WTC11 (cell line): ENCODE measurements at regions not wholly inside any gene's neighbourhood (a gene's known extent, or its start where the extent isn't known, plus 50 kb on each side); places are given as distances from the start of the nearest gene placed in this dataset.
A peak's percentile ranks its signal among the peaks of the same experiment; 100 is the strongest.

ENCODE experiments used
- ATAC-seq: fragments of 200-7000 bp; cut with Tn5 transposase; 2 replicates; pipeline ENCODE4 v1.10.0; 2021; ENCODE audit warnings: mild to moderate bottlenecking, moderate library complexity
- CTCF ChIA-PET: fragments of 300-600 bp; sonication (Branson Sonifier 250); formaldehyde crosslinking; loops from one replicate; lab custom pipeline; 2021; ENCODE audit warnings: antibody characterized with exemption; lab: Charles Lee
- POLR2A ChIA-PET: fragments of 350-600 bp; sonication (Branson Sonifier 250); formaldehyde crosslinking; loops from one replicate; lab custom pipeline; 2021; ENCODE audit warnings: antibody characterized with exemption; lab: Charles Lee
- DNase-seq: peaks from one replicate; pipeline ENCODE4 v3.0.0; 2021; ENCODE audit warnings: low spot score
- H3K27ac Mint-ChIP-seq: 2 replicates; pipeline ENCODE4 v1.8.0; 2021; ENCODE audit warnings: mixed read lengths
- H3K27me3 Mint-ChIP-seq: 2 replicates; pipeline ENCODE4 v1.8.0; 2021; ENCODE audit warnings: low read depth, mild to moderate bottlenecking, moderate library complexity, mixed read lengths
- H3K36me3 Mint-ChIP-seq: 2 replicates; pipeline ENCODE4 v1.8.0; 2021; ENCODE audit warnings: mixed read lengths
- H3K4me1 Mint-ChIP-seq: 2 replicates; pipeline ENCODE4 v1.8.0; 2022; ENCODE audit warnings: mixed read lengths
- H3K4me3 Mint-ChIP-seq: 2 replicates; pipeline ENCODE4 v1.8.0; 2021; ENCODE audit warnings: mild to moderate bottlenecking, moderate library complexity, mixed read lengths
- H3K9me3 Mint-ChIP-seq: 2 replicates; pipeline ENCODE4 v1.8.0; 2021; ENCODE audit warnings: mixed read lengths
- GABPB1 ChIP-seq: sonication (generic); formaldehyde crosslinking; IDR thresholded peaks from 2 replicates; pipeline ENCODE4 v1.8.1; 2023; ENCODE audit warnings: mild to moderate bottlenecking, missing genetic modification reagents
- NFE2L1 ChIP-seq: sonication (generic); formaldehyde crosslinking; IDR thresholded peaks from 2 replicates; pipeline ENCODE4 v1.8.1; 2023; ENCODE audit warnings: missing genetic modification reagents
- NFYB ChIP-seq: sonication (generic); formaldehyde crosslinking; conservative IDR thresholded peaks from 2 replicates; pipeline ENCODE4 v1.8.0; 2022; ENCODE audit warnings: low read depth, missing genetic modification reagents
- PRRX2 ChIP-seq: fragments of 250-450 bp; sonication (Bioruptor Pico); IDR thresholded peaks from 2 replicates; pipeline ENCODE4 v1.8.0; 2021; ENCODE audit warnings: mild to moderate bottlenecking
- SMAD4 ChIP-seq: sonication (generic); formaldehyde crosslinking; IDR thresholded peaks from 2 replicates; pipeline ENCODE4 v1.8.0; 2022; ENCODE audit warnings: mild to moderate bottlenecking, missing genetic modification reagents
- ZNF317 ChIP-seq: sonication (generic); formaldehyde crosslinking; IDR thresholded peaks from 2 replicates; pipeline ENCODE4 v1.8.1; 2023; ENCODE audit warnings: low read depth, mild to moderate bottlenecking, moderate library complexity, missing genetic modification reagents, borderline replicate concordance
- ZNF423 ChIP-seq: fragments of 250-450 bp; sonication (Bioruptor Pico); IDR thresholded peaks from 2 replicates; pipeline ENCODE4 v2.1.2; 2022; ENCODE audit warnings: mild to moderate bottlenecking, moderate library complexity
- TF ChIP-seq, protein P1 (sequence below): sonication (generic); formaldehyde crosslinking; IDR thresholded peaks from 2 replicates; pipeline ENCODE4 v1.8.1; 2023; ENCODE audit warnings: mild to moderate bottlenecking, missing genetic modification reagents, borderline replicate concordance
- TF ChIP-seq, protein P2 (sequence below): fragments of 250-450 bp; sonication (Bioruptor Pico); IDR thresholded peaks from 2 replicates; pipeline ENCODE4 v1.8.0; 2021; ENCODE audit warnings: mild to moderate bottlenecking
- TF ChIP-seq, protein P3 (sequence below): sonication (generic); formaldehyde crosslinking; IDR thresholded peaks from 2 replicates; pipeline ENCODE4 v1.8.1; 2023; ENCODE audit warnings: mild to moderate bottlenecking, moderate library complexity, missing genetic modification reagents
- TF ChIP-seq, protein P4 (sequence below): fragments of 250-450 bp; sonication (Bioruptor Pico); IDR thresholded peaks from 2 replicates; pipeline ENCODE4 v1.9.0; 2021; ENCODE audit warnings: mild to moderate bottlenecking, borderline replicate concordance
- TF ChIP-seq, protein P5 (sequence below): sonication (generic); formaldehyde crosslinking; IDR thresholded peaks from 2 replicates; pipeline ENCODE4 v1.8.0; 2022; ENCODE audit warnings: mild to moderate bottlenecking, missing genetic modification reagents
- TF ChIP-seq, protein P6 (sequence below): sonication (generic); formaldehyde crosslinking; IDR thresholded peaks from 2 replicates; pipeline ENCODE4 v1.8.1; 2022; ENCODE audit warnings: mild to moderate bottlenecking, missing genetic modification reagents, moderate library complexity, borderline replicate concordance

DNA sequence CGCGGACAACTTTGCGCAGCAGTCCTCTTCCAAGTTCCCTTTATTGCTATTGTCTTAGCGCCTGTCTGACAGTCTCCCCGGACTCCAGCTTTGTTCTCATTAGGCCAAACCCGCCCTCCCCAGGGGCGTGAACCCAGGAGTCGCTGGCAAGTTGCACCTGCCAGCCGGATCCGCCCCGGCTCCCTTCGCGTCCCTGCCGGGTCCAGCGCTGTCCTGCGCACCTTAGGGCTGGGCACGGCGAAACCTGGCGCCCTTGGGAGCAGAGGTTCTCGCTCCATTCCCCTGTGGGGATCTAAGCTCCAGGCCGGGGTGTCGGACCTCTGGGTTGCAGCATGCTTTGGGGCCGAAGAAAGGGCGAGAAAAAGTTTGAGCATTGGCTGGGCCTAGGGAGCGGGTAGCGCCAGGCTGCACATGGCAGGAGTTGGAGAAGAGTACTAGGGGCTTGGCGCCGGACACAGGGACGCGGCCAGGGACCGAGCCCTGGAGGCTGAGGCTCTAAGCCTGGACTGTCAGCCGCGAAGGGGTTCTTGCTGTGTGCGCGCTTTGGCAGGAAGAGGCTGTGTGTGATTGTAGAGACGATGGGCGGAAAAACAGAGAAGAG lies 335.1 kb upstream of the THRB start:
- H3K9me3 Mint-ChIP-seq = no peaks in the 10 kb centered on the region
- POLR2A ChIA-PET = interaction anchor here (1.0 kb wide), 1 partner anchor 11 kb away, joined by 3 read pairs; no protein-coding TSS in a partner anchor
- CTCF ChIA-PET = interaction anchor here (0.8 kb wide), 1 partner anchor 70 kb away, joined by 4 read pairs; no protein-coding TSS in a partner anchor
- peak overlapping the region; percentile 84 for H3K4me3 Mint-ChIP-seq
- TF ChIP-seq, protein P1, sequence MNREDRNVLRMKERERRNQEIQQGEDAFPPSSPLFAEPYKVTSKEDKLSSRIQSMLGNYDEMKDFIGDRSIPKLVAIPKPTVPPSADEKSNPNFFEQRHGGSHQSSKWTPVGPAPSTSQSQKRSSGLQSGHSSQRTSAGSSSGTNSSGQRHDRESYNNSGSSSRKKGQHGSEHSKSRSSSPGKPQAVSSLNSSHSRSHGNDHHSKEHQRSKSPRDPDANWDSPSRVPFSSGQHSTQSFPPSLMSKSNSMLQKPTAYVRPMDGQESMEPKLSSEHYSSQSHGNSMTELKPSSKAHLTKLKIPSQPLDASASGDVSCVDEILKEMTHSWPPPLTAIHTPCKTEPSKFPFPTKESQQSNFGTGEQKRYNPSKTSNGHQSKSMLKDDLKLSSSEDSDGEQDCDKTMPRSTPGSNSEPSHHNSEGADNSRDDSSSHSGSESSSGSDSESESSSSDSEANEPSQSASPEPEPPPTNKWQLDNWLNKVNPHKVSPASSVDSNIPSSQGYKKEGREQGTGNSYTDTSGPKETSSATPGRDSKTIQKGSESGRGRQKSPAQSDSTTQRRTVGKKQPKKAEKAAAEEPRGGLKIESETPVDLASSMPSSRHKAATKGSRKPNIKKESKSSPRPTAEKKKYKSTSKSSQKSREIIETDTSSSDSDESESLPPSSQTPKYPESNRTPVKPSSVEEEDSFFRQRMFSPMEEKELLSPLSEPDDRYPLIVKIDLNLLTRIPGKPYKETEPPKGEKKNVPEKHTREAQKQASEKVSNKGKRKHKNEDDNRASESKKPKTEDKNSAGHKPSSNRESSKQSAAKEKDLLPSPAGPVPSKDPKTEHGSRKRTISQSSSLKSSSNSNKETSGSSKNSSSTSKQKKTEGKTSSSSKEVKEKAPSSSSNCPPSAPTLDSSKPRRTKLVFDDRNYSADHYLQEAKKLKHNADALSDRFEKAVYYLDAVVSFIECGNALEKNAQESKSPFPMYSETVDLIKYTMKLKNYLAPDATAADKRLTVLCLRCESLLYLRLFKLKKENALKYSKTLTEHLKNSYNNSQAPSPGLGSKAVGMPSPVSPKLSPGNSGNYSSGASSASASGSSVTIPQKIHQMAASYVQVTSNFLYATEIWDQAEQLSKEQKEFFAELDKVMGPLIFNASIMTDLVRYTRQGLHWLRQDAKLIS (CRISPR knock-in tag) = no peak
- TF ChIP-seq, protein P2, sequence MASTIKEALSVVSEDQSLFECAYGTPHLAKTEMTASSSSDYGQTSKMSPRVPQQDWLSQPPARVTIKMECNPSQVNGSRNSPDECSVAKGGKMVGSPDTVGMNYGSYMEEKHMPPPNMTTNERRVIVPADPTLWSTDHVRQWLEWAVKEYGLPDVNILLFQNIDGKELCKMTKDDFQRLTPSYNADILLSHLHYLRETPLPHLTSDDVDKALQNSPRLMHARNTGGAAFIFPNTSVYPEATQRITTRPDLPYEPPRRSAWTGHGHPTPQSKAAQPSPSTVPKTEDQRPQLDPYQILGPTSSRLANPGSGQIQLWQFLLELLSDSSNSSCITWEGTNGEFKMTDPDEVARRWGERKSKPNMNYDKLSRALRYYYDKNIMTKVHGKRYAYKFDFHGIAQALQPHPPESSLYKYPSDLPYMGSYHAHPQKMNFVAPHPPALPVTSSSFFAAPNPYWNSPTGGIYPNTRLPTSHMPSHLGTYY (CRISPR knock-in tag) = no peak
- TF ChIP-seq, protein P3, sequence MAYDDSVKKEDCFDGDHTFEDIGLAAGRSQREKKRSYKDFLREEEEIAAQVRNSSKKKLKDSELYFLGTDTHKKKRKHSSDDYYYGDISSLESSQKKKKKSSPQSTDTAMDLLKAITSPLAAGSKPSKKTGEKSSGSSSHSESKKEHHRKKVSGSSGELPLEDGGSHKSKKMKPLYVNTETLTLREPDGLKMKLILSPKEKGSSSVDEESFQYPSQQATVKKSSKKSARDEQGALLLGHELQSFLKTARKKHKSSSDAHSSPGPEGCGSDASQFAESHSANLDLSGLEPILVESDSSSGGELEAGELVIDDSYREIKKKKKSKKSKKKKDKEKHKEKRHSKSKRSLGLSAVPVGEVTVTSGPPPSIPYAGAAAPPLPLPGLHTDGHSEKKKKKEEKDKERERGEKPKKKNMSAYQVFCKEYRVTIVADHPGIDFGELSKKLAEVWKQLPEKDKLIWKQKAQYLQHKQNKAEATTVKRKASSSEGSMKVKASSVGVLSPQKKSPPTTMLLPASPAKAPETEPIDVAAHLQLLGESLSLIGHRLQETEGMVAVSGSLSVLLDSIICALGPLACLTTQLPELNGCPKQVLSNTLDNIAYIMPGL (CRISPR knock-in tag) = no peak
- TF ChIP-seq NFYB (CRISPR knock-in tag) (no peak), ZNF423 (0 out of 2 replicates have a peak, but pooled peaks have one; percentile 9), NFE2L1 (CRISPR knock-in tag) (no peak), SMAD4 (CRISPR knock-in tag) (no peak), PRRX2 (CRISPR knock-in tag) (no peak), GABPB1 (CRISPR knock-in tag) (no peak), ZNF317 (CRISPR knock-in tag) (no peak)
- TF ChIP-seq, protein P4, sequence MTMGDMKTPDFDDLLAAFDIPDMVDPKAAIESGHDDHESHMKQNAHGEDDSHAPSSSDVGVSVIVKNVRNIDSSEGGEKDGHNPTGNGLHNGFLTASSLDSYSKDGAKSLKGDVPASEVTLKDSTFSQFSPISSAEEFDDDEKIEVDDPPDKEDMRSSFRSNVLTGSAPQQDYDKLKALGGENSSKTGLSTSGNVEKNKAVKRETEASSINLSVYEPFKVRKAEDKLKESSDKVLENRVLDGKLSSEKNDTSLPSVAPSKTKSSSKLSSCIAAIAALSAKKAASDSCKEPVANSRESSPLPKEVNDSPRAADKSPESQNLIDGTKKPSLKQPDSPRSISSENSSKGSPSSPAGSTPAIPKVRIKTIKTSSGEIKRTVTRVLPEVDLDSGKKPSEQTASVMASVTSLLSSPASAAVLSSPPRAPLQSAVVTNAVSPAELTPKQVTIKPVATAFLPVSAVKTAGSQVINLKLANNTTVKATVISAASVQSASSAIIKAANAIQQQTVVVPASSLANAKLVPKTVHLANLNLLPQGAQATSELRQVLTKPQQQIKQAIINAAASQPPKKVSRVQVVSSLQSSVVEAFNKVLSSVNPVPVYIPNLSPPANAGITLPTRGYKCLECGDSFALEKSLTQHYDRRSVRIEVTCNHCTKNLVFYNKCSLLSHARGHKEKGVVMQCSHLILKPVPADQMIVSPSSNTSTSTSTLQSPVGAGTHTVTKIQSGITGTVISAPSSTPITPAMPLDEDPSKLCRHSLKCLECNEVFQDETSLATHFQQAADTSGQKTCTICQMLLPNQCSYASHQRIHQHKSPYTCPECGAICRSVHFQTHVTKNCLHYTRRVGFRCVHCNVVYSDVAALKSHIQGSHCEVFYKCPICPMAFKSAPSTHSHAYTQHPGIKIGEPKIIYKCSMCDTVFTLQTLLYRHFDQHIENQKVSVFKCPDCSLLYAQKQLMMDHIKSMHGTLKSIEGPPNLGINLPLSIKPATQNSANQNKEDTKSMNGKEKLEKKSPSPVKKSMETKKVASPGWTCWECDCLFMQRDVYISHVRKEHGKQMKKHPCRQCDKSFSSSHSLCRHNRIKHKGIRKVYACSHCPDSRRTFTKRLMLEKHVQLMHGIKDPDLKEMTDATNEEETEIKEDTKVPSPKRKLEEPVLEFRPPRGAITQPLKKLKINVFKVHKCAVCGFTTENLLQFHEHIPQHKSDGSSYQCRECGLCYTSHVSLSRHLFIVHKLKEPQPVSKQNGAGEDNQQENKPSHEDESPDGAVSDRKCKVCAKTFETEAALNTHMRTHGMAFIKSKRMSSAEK = no peak
- TF ChIP-seq, protein P5, sequence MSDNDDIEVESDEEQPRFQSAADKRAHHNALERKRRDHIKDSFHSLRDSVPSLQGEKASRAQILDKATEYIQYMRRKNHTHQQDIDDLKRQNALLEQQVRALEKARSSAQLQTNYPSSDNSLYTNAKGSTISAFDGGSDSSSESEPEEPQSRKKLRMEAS (CRISPR knock-in tag) = peak; percentile 60; the same call in 1 of the 2 replicates
- TF ChIP-seq, protein P6, sequence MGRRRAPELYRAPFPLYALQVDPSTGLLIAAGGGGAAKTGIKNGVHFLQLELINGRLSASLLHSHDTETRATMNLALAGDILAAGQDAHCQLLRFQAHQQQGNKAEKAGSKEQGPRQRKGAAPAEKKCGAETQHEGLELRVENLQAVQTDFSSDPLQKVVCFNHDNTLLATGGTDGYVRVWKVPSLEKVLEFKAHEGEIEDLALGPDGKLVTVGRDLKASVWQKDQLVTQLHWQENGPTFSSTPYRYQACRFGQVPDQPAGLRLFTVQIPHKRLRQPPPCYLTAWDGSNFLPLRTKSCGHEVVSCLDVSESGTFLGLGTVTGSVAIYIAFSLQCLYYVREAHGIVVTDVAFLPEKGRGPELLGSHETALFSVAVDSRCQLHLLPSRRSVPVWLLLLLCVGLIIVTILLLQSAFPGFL = no peak
- no peaks in the 10 kb centered on the region for H3K36me3 Mint-ChIP-seq
- no peak overlapping the region for H3K27ac Mint-ChIP-seq
- H3K27me3 Mint-ChIP-seq = peaks cover 72% of the 10 kb centered on the region
- H3K4me1 Mint-ChIP-seq = peaks cover 8% of the 10 kb centered on the region
- DNase-seq = peak; percentile 33
- ATAC-seq = peak; percentile 74
